Loucy (cell line): ENCODE measurements at regions not wholly inside any gene's neighbourhood (a gene's known extent, or its start where the extent isn't known, plus 50 kb on each side); places are given as distances from the start of the nearest gene placed in this dataset.

Experiments
- EZH2phosphoT487 ChIP-seq: fragments of 200-600 bp; IDR thresholded peaks from 2 replicates; pipeline ENCODE4 v1.6.1; 2018; ENCODE audit warnings: antibody characterized with exemption, mild to moderate bottlenecking, moderate library complexity, borderline replicate concordance
- TF ChIP-seq, protein P1 (sequence below): fragments of 200-600 bp; sonication (generic); conservative IDR thresholded peaks from 2 replicates; pipeline ENCODE4 v1.5.1; 2014; ENCODE audit warnings: mild to moderate bottlenecking, antibody characterized with exemption, low read length

DNA sequence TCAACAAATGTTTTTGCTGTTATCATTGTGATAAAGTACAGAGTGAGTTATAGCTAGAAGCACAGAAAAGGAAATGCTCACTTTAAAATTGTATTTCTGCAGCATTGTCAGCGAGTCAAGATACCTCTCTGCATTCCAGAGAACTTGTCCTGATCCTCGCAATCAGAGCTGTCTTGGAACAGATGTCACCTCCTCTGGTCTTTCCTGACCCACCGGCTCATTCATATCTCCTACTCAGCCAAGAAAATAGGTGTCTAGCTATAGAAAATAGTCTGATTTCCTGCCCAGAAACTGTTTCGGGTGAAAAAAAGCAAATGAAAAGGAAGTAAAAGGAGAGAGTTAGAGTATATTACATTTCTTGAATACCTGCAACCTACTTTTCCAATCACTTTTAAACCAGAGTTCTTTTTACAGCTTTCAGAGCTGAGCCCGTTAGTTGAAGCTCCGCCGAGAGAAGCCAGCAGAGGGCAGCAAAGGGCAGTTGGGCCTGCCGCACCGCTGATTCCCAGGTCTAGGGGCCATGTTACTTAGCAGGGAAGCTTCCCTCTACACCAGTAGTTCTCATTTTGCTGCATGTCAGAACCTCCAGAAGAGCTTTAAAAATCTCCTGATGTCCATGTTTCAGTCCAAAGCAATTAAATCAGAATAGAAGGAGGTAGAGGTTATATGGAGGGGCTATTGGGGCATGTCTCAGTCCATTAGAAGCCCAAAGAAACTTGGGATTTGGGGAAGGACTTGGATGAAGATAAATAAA, 185.7 kb upstream of the THRB start:
- TF ChIP-seq, protein P1, sequence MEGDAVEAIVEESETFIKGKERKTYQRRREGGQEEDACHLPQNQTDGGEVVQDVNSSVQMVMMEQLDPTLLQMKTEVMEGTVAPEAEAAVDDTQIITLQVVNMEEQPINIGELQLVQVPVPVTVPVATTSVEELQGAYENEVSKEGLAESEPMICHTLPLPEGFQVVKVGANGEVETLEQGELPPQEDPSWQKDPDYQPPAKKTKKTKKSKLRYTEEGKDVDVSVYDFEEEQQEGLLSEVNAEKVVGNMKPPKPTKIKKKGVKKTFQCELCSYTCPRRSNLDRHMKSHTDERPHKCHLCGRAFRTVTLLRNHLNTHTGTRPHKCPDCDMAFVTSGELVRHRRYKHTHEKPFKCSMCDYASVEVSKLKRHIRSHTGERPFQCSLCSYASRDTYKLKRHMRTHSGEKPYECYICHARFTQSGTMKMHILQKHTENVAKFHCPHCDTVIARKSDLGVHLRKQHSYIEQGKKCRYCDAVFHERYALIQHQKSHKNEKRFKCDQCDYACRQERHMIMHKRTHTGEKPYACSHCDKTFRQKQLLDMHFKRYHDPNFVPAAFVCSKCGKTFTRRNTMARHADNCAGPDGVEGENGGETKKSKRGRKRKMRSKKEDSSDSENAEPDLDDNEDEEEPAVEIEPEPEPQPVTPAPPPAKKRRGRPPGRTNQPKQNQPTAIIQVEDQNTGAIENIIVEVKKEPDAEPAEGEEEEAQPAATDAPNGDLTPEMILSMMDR, result peak; percentile 93
- TF ChIP-seq EZH2phosphoT487, result no peak
